Lung (tissue), 11 donors: ENCODE measurements at regions not wholly inside any gene's neighbourhood (a gene's known extent, or its start where the extent isn't known, plus 50 kb on each side); places are given as distances from the start of the nearest gene placed in this dataset.
"Not testable (repeated sequence)": the region's sequence is repeated elsewhere in the genome, so short reads cannot be mapped to it uniquely, and the experiment has no call there.

ENCODE experiments used
- ATAC-seq: fragments of 200-7000 bp; cut with Tn5 transposase; one replicate; pipeline ENCODE4 v1.9.1; 2020; ENCODE audit warnings: moderate number of reproducible peaks; ENCODE audit not compliant: insufficient read depth, low FRiP score
- DNase-seq, 3 donors: peaks; one replicate each; pipeline ENCODE4 v3.0.0-alpha.2; 2013 to 2017
- H3K27ac ChIP-seq, 2 donors: one replicate each; pipeline ENCODE4 v1.5.1; 2013; ENCODE audit warnings: mild to moderate bottlenecking in 2 of 2, moderate library complexity in 2 of 2, control low read depth in 1 of 2, inconsistent platforms in 1 of 2, low read depth in 1 of 2, low read length in 1 of 2
- H3K27me3 ChIP-seq, 3 donors: one replicate each; pipeline ENCODE4 v1.5.1; 2013; ENCODE audit warnings: low read length in 2 of 3; ENCODE audit not compliant: control insufficient read depth in 3 of 3, insufficient read depth in 3 of 3
- H3K36me3 ChIP-seq, 4 donors: one replicate each; pipeline ENCODE4 v1.5.1; 2013; ENCODE audit warnings: low read length in 4 of 4, mild to moderate bottlenecking in 1 of 4, moderate library complexity in 1 of 4; ENCODE audit not compliant: control insufficient read depth in 4 of 4, insufficient read depth in 4 of 4
- H3K4me1 ChIP-seq, 5 donors: one replicate each; pipeline ENCODE4 v1.5.1; 2013; ENCODE audit warnings: low read length in 5 of 5, mild to moderate bottlenecking in 2 of 5, moderate library complexity in 1 of 5; ENCODE audit not compliant: control insufficient read depth in 5 of 5, insufficient read depth in 5 of 5
- H3K4me3 ChIP-seq: one replicate; pipeline ENCODE4 v1.5.1; 2013; ENCODE audit warnings: mild to moderate bottlenecking, control low read depth, moderate library complexity
- H3K9ac ChIP-seq, 2 donors: one replicate each; pipeline ENCODE4 v1.5.1; 2013; ENCODE audit warnings: low read length in 2 of 2, control low read depth in 1 of 2; ENCODE audit not compliant: insufficient read depth in 1 of 2
- H3K9me3 ChIP-seq, 4 donors: one replicate each; pipeline ENCODE4 v1.5.1; 2013; ENCODE audit warnings: low read length in 3 of 4, mild to moderate bottlenecking in 1 of 4, moderate library complexity in 1 of 4; ENCODE audit not compliant: control insufficient read depth in 4 of 4, insufficient read depth in 3 of 4
- CTCF ChIP-seq: IDR thresholded peaks from 2 replicates; pipeline ENCODE4 v1.5.1; 2012; ENCODE audit warnings: mild to moderate bottlenecking; ENCODE audit errors: control extremely low read depth, extremely low read depth
- WGBS, 2 donors: extraction: QIAGEN DNeasy Blood & Tissue Kit; methylation state at CpG; one replicate each; pipeline ENCODE4 v1.1.7; 2013; 5-methylcytosine and 5-hydroxymethylcytosine counted together
- donor health status: control.
- donor health status: control.
- donor health status: Bipolar disorder and iron deficiency.
- donor health status: healthy.
- donor health status: DM: yes; HTN: yes; CAD: no.

GRCh38 chr1:102661481-102661880 lies 446.8 kb downstream of the COL11A1 start:
- 93 to 95% methylated on average over 13 of the region's 13 CpGs for WGBS, 2 donors
- no peak for DNase-seq
- TF ChIP-seq CTCF, result no peak

GRCh38 chr1:102659876-102660483 lies 448.3 kb downstream of the COL11A1 start:
- not testable (repeated sequence) for H3K27me3 ChIP-seq, H3K4me1 ChIP-seq, H3K36me3 ChIP-seq, H3K27ac ChIP-seq, H3K4me3 ChIP-seq, H3K9me3 ChIP-seq, ATAC-seq, DNase-seq, H3K9ac ChIP-seq
- WGBS, 2 donors, result 93 to 96% methylated on average over 28 to 47 of the region's 47 CpGs

More at GRCh38 chr1:102661481-102661880, 446.8 kb downstream of the COL11A1 start:
- Histone ChIP-seq H3K27ac (no peak overlapping the region), H3K9me3 (peaks cover 0 to 3% (median 0%) of the 10 kb centered on the region in 4 donors), H3K36me3 (no peaks in the 10 kb centered on the region), H3K9ac (no peak overlapping the region), H3K4me3 (no peak overlapping the region), H3K4me1 (no peaks in the 10 kb centered on the region), H3K27me3 (no peaks in the 10 kb centered on the region)
- ATAC-seq, result no peak

GRCh38 chr1:102655034-102655433 lies 453.3 kb downstream of the COL11A1 start:
- no peak for TF ChIP-seq CTCF
- WGBS, 2 donors, result 90 to 94% methylated on average over 8 of the region's 8 CpGs
- Histone ChIP-seq H3K27ac (no peak overlapping the region), H3K9me3 (no peaks in the 10 kb centered on the region), H3K4me1 (no peaks in the 10 kb centered on the region), H3K27me3 (no peaks in the 10 kb centered on the region), H3K4me3 (no peak overlapping the region), H3K36me3 (no peaks in the 10 kb centered on the region), H3K9ac (no peak overlapping the region)
- ATAC-seq (no peak), DNase-seq (no peak)

GRCh38 chr1:102640872-102641271 lies 467.4 kb downstream of the COL11A1 start:
- Histone ChIP-seq H3K27ac (no peak overlapping the region), H3K9me3 (peaks cover 0 to 2% (median 0%) of the 10 kb centered on the region in 4 donors), H3K27me3 (no peaks in the 10 kb centered on the region), H3K4me3 (no peak overlapping the region), H3K4me1 (no peaks in the 10 kb centered on the region), H3K9ac (no peak overlapping the region), H3K36me3 (no peaks in the 10 kb centered on the region)
- DNase-seq (no peak), ATAC-seq (no peak)
- 58 to 72% methylated on average over 1 of the region's 1 CpG for WGBS, 2 donors
- TF ChIP-seq CTCF, result no peak
